NCI-H146 treated with DMSO at 0.1 percent for 48 hours (cell line): ENCODE measurements at regions not wholly inside any gene's neighbourhood (a gene's known extent, or its start where the extent isn't known, plus 50 kb on each side); places are given as distances from the start of the nearest gene placed in this dataset.

Experiments used
- DNase-seq: peaks from one replicate; lab custom pipeline; 2025; ENCODE audit not compliant: unreplicated experiment; lab: John Stamatoyannopoulos, UW

DNA sequence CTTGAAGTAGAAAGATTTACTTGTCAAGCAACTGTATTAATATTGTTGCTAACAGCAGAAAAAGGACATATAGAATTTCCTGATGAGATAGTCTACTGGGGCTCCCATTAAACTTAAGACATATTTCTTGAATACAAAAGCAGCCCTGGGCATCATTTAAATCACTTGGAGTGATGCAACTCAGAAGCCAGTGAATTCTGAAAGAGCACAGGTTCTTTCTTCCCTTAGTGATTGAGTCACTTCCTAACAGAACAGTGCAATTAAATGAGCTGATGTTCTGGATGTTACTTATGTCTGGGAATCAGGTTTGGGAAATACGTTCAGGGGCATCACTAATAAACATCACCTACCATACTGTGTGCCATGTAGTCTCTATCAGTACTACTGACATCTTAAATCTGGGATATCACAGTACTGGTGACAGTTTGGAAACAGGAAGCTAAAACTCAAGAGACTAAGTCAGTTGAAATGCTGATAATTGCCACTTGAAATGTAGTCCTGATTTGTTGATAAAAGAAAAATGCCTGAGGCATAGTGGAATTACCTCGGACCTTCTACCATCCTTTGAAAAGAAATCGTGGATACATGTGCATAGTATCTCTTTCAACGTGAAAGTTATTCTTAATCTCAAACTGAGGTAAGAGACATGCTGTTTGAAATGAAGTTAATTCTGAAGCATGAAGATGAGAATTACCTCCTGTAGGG, 249.2 kb upstream of the GPRIN3 start:
- no peak for DNase-seq

DNA sequence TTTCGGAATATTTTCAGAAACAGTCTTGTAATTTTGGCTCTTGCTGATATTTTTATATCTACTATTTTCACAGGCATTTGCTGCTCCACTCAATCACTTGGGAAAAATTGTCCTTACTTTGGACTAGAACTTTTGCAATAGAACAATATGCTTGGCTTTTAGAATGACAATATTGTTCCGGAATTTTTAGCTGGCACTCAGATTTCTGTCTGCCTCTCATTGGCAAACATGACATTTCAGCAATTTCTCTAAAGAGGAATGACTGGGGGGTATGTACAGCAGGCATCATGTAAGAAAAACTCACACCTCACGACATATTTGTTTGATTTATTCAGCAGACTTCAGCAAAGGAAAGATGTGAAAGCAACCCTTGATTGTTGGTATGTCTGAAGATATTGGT, 243.6 kb upstream of the GPRIN3 start:
- no peak for DNase-seq

DNA sequence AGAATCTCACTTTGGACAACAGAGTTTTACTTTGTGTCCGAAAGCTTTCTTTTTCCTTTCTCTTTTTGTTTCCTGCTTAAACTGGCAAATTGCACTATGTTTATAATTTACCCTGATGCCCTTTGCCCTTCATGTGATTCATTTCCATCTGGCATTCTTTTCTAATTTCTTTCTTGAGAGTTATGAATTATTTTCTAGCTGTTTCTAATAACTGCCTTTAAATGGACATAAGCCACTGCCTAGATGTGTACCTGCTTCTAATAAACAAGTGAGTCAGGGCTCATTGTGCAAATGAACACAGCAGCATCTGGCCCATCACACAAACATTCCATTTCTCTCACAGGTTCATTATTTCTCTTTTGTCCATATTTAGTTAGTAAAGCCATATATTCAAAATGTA, 242.3 kb upstream of the GPRIN3 start:
- DNase-seq, result no peak

DNA sequence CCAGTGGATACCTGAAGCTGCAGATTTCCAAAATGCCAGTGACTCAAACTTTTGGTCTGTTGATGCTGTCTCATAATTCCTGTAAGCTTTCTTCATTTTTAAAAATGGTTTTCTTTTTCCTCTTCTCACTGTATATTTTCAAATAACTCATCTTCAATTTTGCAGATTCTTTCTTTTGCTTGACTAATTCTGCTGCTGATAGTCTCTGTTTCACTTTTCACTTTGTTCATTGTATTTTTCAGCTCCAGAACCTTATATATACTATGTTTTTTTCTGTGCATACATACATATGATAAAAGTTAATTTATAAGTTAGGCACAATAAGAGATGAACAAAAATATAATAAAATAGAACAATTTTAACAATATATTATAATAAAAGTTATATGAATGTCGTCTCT, 237.7 kb upstream of the GPRIN3 start:
- DNase-seq, result no peak

DNA sequence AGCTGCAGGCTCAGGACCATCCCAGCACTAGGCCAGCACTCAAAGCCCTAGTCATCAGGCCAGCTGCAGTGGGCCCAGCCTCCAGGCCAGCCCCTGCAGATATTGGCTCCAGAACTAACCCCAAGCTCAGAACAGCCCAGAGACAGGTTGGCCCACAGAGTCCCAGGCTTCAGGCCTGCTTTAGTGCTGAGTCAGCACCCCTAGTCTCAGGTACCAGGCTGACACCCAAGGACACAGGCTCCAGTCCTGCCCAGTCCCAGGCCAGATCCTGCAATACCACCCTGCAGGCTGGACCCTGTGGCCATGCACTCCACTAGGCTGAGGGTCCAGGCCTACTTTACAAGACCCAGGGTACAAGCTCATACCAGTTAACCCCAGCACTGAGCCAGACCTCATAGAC, 234.4 kb upstream of the GPRIN3 start:
- DNase-seq, result no peak

DNA sequence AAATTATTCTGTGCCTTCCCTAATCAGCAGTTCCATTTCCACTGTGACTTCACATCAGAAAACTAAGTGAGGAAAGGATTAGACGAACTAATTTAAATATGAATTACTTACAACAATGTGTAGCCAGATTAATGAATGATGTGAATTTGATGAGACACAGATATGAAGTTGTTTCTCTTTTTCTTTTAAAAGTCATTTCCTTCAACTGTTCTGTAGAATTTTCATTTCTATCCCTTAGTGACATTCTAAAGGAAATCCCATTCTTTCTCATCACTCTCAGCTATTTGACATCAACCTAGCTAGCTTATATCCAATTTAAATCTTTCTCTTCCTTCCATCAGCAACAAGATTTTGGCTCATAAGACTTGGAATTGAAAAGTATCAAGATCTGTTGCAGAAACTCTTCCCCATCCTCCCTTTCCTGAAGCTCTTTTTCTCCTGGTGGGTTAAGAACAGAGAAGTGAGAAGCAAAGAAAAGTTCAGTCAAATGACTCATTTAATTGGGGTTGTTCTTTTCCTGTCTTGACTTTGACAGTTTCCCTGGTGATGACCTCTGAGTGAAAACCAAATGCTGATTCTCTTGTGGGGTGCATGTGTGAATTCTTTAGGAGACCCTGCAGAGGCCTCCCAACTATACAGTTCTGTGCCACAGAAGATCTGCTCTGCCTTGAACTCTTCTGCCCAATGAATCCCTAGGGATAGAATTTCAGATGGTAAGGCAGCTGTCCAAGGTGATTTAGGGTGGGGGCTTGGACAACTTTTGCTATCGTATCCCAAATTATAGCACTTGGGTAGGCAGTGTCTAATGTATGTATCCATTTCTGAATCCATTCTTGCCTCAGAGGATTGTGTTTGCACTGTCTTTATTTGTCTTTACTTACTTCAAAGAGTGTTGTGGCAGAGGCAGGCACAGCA, 232.5 kb upstream of the GPRIN3 start:
- no peak for DNase-seq

DNA sequence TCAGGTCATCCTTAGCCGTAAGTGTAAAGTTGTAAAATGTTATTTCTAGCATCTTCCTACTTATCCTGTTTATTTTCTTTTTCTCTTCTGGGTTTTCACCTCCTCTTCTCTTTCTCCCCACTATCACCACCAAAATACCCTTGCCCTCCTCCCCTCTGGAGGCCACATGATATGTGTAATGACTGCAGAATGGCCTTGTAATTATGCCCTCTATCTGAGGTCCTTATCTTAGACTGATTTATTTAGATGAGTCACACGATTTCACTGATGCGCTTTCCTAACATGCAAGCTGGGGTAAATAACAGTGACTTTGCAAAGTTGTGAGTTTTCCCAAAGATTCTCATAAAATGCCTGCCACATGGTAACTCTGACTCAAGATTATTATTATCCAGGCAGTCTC, 231.8 kb upstream of the GPRIN3 start:
- DNase-seq, result no peak

DNA sequence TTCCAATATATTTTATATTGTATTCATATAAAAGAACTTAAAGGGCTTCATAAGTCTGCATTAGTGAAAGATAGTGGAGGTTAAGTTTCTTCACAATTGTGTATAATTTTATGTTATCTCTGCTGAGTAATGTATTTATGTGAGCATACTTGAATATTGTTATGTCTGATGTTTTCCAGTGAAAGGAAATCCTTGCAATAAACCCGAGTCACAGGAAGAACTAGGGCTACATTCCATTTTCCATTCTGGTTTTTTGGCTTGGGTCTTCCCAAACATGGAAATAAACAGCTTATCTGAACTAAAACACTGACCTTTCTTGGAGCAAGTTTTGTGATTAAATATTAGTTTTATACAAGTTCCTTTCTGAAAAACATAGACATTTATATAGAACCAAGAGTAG, 231.3 kb upstream of the GPRIN3 start:
- no peak for DNase-seq

DNA sequence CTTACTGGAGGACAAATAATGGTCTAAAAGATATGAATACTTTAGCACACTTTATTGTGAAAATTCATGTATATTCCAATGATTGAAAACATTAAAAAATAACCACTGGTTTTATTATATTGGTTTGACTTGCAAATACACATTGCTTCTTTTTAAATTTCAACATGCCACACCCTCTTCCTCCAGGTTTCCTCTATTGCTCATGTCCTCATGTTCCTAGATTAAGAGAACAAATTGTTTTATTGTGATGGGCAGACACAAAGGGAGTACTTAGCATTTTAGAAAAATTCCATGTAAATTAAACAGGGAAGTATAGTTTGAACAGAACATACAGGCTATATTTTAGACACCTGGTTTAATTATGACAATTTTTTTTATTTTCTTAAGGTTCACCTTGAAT, 230.6 kb upstream of the GPRIN3 start:
- DNase-seq, result no peak

DNA sequence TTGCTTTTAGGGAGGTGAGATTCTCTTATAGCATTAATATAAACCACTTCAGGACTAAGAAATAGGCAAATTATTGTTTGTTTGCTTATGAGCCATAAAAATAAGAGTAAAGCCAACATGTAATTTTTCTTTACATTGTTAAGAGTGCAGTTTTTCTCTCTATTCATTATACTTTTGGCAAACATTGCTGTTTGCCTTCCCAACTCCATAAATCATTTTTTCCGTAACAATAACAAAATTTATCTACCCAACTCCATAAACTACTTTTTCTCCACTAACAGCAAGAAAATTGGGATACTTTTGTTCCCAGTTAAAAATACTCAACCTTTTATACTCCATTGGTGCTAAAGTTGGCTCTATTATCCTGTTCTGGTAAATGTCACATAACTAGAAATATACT, 229.7 kb upstream of the GPRIN3 start:
- no peak for DNase-seq

DNA sequence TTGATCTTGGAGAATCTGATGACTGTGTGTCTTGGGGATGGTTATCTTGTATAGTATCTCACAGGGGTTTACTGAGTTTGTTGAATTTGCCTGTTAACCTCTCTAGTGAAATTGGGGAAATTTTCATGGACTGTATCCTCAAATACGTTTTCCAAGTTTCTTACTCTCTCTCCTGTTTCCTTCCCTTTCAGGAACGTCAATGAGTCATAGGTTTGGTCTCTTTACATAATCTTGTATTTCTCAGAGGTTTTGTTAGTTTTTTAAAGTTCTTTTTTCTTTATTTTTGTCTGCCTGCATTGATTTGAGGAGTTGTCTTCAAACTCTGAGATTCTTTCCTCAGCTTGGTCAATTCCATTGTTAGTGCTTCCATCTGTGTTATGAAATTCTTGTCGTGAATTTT, 227.7 kb upstream of the GPRIN3 start:
- no peak for DNase-seq

DNA sequence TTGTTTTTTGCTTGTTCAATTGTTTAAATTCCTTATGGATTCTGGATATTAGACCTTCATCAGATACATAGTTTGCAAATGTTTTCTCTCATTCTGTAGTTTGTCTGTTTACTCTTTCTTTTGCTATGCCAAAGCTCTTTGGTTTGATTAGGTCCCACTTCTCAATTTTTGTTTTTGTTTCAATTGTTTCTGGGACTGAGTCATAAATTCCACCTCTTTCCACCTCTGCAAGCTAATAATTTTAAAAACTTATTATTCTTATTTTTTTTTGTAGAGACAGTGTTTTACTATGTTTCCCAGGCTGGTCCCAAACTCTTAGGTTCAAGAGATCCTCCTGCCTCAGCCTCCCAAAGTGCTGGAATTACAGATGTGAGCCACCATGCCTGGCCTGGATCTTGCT, 226.8 kb upstream of the GPRIN3 start:
- no peak for DNase-seq

DNA sequence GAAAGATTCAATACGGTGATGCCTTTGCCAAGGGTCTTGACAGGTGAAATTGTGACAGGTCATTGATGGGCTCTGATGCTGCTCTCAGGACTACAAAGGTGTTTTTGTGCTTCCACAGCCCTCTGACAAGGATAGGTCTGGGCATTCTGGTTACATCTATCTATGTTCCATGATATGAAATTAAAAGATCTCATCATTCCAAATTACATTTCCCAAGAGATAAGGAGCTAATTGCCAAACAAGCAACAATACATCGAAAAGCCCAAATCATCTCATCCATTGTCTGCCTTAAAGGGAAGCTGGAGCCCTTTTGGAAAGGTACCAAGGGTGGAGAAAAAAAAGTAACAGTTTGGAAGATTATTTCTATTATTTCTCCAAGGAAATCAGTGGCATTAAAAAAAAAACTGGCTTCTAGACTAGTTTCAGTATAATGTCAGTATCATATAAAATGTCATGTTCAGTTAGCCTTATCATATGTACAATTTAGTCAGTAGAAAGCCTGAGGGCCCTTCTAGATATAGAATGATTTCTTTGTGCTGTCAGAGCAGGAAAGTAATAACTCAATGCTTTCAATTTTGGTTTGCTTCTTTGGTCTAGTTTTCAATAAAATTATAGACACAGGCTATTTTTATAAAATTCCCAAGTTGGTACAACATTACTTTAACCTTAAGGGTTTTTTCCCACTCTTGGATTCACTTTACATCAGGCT, 224.5 kb upstream of the GPRIN3 start:
- DNase-seq, result no peak

DNA sequence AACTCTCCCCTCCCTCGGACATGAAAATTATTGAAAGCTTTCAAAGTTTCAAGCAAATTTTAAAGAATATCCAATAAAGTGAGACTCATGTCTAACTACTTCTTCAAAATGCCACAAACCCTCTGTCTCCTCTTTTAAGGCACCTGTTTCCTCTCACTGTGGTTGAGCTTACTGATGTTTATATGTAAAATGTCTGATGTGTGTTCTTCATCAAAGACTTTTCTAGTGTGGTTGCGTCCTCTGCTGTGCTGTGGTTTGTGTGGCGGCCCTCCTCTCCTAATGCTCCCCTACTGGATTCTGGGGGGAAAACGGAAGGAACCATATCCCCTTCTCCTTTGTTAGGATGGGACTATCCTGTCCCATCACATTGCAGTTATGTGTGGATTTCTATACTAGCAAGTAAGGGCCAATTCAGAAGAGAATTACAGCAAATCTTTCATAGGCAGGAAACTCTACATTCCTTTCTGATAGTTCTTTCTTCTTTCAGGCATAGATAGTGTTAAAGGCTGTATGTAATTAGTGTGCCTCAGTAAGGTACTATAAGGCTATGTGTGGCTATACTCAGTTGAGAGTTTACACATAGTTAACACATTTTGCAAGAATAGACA, 221.0 kb upstream of the GPRIN3 start:
- DNase-seq, result no peak

DNA sequence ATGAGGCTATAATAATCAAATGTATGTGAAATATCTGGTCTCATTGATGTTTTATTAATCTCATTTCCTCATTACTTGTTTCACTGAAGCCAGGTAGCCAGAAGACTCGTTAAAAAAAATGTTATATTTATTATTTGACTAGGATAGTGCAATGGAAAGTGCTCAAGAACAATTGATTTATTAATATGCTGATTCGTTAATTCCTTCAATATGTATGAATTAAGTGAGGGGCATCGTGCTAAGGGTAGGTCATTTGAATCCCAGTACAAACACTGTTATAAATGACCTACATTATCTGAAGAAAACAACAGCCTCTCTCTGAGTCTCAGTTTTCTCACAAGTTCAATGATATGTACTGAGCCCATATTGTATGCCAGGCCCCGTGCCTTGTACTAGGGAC, 214.2 kb upstream of the GPRIN3 start:
- no peak for DNase-seq

DNA sequence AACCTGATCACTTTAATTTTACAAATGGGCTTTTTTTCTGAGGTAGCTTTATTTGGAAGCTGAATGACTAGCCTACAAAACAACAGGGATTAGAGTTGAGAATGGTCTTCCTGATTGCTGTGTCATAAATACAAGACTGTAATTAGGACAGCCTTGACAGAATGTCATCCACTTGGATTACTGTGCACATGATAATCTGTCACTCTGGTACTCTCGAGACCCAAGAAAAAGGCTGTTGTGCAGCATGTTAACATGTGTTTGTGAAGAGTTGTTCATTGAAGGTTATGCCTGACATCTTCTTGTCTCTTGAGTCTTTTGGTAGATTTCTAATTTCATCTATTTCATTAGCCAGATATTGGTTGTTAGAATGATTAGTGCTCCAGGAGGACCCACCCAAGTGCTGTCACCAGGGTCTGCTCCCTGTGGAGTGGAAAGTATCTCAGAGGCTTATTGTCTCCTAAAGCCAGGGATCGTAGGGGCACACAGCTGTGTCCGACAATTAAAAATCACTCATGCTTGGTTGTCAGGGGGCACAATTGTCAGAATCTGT, 212.2 kb upstream of the GPRIN3 start:
- DNase-seq, result no peak

DNA sequence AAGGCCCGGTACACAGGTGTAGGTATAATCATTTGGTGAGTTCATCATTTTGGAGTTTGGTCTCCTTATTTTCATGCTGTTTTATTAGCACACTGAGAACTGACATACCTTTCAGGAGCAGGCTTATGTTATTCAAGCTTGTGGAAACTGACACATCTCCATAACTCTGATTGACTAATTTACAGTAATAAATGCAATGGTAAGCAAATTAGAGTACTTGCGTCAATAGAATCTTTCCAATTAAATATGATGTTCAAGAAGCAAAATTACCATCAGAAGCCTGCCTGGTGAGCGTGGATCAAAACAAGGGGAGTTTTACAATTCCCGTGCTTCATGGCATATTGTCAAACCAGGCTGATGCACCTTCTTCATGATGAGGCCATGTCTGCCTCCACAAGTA, 210.7 kb upstream of the GPRIN3 start:
- DNase-seq, result no peak

DNA sequence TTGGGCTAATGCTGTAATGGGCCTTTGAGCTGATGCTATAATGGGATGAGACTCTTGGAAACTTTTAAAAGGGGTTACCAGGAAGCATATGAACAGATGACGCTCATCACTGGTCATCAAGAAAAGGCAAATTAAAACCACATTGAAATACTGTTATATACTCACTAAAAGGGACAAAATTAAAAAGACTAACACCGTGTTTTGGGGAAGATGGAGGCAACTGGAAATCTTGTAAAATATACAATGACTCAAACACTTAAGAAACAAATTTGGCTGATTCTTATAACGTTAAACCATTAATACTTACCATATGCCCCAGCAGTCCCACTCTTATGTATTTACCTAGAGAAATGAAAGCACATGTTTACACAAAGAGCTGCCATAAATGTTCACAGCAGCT, 207.2 kb upstream of the GPRIN3 start:
- DNase-seq, result no peak

DNA sequence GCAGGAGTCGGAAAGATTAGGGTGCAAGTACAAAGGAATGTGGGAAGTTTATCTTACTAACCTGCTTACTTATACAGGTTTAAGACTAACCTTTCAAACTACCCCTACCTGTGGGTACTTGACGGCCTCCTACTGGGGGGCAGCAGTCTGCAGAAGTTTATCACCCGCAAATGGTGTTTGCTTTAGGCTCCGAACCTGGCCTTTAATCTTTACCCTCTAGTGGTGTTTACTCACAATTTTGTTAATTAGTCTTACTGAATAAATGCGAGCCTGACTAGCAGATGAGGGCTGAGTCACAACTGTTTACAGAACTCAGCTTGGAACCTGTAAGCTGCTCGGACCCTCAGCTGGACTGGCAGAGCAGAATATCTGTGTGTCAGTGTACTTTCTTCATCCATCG, 204.2 kb upstream of the GPRIN3 start:
- peak; percentile 5 for DNase-seq

DNA sequence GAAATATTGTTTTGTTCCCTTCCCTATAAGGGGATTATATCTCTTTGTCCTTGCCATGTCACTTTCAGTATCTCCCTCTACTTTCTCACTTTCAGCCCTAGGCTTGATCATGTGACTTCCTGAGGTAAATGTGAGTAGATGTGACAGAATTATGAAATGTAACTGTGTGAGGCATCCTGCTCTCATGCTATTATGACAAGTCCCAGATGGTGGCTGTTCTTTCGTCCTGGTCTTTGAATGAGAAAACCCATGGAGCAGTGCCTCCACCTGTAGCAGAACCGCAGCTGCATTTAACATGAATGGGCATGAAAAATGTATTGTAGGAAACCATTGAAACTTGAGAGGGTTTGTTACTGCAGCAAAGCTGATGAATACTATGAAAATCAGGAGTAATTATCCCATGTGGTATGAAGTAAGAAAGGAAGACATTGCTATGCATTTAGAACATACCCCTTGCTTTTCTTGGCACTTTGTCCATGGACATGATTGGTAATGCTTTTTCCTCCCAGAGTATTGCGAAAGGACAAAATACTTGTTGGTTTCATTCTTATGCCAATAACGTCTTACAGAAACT, 202.2 kb upstream of the GPRIN3 start:
- no peak for DNase-seq
